Inferior parietal cortex (tissue), 1 donor: ENCODE measurements at regions not wholly inside any gene's neighbourhood (a gene's known extent, or its start where the extent isn't known, plus 50 kb on each side); places are given as distances from the start of the nearest gene placed in this dataset.
"Not testable (repeated sequence)": the region's sequence is repeated elsewhere in the genome, so short reads cannot be mapped to it uniquely, and the experiment has no call there.

Experiments
- DNase-seq: peaks from one replicate; pipeline ENCODE4 v3.0.0-alpha.2; 2016; ENCODE audit errors: extremely low spot score

DNA sequence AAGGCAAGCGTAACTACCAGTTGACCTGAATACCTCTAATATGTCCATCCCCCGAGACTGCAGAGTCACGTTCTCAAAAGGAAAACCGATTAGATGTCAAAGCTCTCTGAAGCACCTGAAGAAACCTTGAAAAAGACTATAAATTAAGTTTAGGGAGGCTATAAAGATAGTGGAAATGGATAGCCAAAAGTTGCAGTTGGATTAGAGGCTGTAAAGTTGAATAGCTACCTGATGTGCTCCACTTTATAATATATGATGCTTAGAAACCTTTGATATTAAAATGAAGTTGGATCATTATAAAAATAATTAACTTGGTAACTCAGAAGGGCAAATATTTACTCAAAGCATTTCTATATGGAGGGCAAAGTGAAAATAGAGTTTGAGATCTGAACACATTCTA is 506.6 kb upstream of the AGA start:
- DNase-seq = no peak

DNA sequence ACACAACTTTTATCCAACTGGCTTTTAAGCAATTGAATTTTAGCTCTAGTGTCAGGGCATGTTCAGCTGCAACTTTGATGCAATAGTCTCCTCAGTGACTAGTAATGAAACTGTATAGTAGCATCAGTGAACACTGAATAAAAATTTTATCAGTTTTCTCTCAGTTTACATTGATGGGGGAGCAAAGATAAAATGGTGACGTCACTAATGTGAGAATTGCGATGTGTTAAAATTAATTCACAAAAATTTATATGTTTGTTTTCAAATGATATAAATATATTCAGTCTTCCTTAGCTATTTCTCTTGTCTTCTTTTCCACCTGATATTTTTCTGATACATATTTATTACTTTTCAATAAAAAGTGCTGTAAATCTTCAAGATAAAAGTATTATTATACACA is 508.8 kb upstream of the AGA start:
- no peak for DNase-seq

DNA sequence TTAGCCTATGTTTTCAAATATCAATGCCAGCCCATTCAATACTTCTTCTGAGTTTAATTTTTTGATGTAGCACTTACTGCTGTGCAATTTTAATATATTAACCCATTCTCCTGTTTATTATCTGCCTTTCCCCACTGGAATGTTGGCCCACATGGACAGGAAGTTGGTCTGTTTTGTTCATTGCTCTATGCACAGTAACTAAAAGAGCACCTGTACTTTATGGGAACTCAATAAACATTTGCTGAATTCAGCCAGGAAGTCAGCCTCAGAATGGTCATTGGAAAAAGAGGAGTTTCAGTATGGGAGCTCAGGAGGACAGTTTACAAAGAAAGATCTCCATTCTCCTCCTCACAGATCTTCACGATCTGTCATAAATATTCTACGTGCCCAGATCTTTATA is 510.5 kb upstream of the AGA start:
- no peak for DNase-seq

DNA sequence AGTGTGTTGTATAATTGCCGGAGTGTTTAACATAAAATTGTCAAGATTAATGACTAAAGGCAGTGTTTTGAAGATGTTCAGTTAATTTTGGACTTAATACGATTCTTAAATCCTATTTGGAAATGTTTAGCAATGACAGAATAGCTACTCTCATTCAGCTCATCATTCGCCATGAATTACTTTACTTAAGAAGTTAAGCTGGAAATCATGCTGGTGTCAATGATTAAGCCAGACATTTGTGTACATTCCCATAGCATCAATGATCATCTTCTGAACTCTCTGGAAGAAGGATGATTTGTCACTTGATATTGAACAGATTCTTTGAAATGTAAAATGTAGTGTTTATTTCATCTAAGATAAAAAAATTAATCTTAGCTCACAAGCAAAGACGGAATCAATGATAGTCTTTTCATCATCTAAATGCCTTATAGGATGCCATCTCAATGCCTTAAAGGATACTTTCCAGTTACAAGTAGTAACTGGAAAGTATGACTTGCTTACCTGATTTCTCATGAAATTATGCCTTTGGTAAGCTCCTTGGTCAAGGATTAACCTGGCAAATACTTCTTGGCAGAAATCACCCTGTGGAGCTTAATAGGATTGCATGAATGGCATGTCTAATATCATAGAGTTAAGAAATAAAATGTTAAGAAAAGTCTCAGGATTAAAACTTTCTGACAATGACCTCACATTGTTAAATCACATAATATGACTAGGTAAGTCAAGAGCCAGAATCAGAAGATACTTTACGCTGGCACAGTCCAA is 515.5 kb upstream of the AGA start:
- no peak for DNase-seq

DNA sequence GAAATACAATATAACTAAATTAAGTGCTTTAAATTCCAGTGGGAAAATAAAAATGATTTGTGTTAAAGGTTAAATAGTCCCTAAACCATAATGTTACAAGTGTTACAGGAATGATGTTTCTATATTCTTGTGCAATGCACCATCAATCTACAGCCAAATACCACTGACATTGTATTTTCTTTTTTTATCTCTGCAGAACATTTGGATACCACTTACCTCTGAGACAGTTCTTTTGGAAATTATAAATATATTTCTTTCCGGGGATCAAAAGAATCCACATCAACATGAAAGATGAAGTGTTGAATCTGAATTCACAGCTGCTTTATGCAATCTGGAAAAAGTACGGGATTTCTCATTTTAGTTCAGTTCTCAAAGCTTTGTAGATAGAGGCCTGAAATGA is 518.3 kb upstream of the AGA start:
- DNase-seq = no peak

DNA sequence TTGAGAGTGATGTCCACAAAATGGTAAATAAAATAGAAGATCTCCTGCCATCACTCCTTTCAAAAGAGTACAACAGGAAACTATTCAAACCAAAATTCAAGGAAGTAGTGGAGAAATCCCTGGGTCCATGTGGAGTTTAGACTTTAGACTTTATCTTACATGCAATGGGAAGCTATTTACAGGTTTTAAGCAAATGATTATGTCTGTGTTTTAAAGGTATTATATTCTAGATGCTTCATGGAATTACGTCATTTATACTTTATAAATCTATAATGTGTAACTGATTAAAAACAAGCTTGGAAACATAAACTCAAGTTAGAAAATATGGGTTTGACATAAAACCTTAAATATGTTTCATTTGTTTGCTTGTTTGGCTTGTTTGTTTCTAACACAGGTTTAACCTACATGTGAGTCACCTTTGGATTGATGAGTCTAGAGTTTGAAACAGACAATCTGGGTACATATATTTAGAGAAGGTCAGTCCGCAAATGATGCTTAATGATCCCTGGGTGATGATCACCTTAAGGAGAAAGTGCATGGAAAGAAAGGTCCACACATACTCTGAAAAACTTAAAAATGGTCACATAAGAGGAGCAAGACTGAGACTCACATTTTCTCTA is 519.6 kb upstream of the AGA start:
- DNase-seq = no peak

DNA sequence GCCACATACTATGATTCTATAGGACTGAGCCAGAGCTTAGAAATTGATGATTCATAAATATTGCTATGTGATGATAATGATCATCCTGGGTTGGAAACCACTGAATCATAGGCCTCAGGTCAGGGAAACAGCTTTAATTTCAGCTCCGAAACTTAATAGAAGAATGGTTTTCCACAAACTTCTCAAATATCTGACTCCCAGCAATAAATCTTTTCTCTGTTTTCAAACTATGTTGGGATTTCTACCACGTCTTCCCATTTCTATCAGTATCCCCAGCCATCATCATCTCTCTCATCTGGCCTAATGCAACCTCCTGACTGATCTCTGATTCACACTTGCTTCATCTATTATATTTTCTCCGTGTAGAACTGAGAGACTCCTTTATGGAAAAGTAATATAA is 521.8 kb upstream of the AGA start:
- DNase-seq = no peak

DNA sequence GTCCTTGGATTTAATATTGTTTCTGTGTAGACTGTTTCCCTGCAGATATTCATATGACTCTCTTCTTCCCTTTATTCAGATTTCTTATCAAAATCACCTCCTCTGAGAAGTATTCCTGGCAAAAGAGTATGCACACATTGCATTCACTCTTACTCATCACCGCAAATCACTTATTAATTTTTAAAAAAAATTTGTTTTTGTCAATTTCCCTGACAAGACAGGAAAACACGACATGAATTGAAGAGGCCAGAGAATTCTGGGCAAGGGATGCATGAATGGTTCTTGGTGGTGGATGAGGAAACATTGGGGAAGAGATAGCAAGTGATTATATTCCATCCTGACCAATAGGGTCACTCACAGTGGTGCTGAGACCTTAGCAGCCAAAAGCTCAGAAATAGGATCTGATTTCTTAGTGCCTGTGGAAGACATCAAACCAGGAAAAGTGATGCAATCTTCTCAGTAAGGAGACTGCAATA is 522.5 kb upstream of the AGA start:
- no peak for DNase-seq

DNA sequence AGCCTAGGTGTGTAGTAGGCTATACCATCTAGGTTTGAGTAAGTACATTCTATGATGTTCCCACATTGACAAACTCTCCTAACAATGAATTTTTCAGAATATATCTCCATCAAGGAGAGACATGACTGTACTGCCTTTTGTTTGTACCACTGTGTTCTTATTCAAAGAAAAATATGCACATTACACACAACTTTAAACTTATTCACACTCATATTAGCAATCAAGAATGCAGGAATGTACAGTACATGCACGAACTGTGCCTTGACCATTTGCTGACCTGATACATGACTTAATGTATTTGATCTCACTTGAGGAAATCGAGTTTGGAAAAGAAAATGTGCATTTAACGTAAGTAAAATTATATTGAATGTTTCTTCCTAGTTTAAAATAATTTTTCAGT is 525.1 kb upstream of the AGA start:
- DNase-seq = no peak

DNA sequence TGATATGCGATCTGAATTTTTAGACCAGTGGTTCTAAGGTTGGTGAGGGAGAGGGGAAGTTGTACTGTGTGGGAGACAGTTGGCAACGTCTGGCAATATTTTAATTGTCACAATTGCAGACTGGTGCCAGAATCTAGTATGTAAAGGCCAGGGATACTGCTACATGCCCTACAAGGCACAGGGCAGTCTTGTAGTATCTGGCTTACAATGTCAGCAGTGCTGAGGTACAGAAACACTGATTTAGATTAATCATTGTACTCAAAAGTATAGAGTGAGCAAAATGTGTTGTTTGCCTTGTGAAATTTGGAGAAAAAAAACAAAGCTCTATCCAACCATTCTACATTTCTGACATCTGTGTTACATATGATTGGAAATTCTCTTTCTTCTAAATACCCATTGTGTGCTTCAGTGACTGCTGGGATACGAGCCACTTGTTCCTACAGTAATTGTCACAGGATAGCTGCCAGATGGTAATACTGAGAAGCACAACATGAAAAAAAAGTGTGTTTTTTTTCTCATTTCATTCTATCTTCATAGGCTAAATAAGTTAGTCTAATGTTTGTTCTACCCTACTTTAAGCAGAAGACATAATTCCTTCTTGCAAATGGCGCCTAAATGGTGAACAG is 526.7 kb upstream of the AGA start:
- peak; percentile 38 for DNase-seq

DNA sequence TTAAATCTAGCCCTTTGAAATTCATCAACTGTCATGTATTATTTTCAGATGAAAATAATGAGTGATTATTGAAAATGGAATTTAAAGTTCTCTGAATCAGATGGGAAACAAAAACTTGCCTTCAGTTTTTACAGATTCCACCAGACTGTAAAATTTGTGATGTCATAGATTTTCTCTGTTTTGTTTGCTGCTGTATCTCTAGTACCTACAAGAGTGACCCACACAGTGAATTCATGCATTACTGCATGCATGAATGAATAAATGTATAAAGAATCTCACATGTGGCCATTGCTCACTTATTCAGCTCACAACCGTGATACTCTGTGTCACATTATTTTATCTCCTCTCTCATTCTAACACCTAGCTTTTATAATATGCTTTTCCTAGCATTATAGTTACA is 532.2 kb upstream of the AGA start:
- DNase-seq = no peak

DNA sequence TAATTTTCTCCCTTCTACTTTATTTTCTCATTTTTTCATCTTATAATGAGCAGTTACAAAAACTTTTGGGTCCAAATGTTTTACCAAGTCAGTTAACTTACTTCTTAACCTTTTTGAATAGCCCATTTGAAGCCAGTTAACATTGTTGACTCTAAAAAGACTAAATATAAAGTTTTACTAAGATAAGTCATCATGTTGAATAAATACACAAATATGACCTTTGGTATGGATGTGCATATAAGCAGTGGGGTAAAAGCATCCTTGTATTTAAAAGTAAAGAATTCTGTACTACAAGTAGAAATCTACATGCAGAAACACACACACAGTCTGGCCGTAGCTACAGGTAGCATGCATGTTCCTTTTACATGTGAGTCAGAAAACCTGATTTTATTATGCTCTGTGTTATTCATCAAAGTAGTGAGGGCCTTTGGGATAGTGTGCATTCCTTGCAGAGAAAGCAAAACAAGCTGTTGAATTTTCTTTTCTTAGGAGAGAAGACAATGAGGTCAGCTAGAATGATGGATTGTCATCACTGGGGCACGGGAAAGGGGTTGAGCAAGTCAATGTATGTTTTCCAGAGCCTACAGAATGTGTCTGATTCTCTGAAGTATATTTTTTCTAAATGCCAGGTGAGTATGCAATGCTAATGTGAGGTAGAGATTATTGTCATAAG is 533.2 kb upstream of the AGA start:
- no peak for DNase-seq

DNA sequence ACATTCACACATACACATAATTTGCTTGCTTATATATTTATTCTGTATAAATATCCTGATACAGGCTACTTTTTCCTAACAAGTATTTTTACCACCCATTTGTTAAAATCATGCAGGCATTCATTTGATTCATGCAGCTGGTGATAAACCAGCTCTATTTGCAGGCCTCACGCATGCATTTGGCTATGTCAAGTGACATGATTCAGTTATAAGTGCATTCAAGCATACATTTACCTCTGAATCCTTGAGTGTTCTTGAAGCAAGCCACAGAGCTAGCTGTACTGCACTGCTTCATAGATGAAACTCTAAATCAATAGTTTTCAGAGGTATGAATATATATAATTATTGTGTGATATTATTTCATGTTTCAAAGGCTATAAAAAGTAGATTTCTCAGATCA is 544.0 kb upstream of the AGA start:
- no peak for DNase-seq

DNA sequence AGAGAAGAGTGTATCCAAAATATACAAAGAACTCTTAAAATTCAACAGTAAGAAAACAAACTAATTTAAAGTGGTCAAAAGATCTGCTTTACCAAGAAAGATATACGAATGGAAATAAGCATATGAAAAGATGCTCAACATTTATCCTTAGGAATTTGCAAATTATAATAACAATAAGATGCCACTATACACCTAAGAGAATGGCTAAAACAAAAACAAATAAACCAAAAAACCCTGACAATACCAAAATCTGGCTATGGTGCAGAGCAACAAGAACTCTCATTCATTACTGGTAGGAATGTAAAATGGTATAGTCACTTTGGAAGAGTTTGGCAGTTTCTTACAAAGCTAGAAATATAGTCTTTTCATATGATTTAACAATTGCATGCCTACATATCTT is 545.7 kb upstream of the AGA start:
- no peak for DNase-seq

DNA sequence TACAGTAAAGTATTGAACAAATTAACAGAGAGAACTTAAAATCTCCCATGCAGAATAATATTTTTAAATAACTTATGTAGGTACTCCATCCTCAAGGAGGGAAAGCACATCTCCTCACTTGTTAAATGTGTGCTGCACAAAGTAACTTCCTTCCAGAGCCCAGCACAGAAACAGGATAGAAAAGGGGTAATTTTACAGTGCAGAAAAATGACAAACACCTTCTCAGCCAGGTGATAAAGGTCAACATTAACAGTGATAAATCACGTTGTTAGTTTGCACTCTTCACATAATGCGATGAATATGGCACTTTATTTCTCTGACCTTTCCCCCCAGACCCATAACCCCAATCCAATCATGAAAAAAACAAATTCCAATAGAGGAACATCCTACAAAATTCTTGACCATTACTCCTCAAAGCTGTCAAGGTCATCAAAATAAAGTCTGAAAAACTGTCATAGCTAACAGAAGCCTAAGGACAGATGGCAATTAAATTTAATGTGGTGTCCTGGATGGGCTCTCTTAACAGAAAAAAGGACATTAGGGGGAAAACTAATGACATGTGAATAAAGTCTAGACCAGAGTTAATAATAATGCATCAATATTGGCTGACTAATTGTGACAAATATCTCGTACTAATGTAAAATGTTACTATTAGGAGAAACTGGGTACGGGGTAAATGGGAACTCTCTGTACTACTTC is 547.4 kb upstream of the AGA start:
- no peak for DNase-seq

DNA sequence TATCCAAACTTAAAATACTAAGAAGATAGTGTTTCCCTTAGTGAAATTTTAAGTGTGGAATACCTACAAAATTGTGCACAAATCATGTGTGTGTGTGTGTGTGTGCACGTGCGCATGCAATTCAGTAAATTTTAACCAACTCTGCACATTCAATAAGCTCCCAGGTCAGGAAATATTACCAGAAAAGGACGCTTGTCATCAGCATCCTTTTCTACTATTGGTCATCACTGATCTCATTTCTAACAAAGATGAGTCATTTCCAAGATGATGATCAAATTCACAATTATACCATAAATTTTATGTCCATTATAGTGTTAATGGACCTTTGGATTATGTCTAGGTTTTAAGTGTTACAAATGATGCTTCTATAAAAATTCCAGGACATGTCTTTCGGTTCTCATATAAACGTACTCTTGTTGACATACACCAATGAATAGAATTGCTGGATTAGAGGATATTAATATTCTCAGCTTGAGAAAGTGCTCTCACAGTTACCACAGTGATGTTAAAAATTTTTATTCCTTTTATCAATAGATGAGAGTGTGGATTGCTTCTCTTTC is 560.9 kb upstream of the AGA start:
- DNase-seq = no peak

DNA sequence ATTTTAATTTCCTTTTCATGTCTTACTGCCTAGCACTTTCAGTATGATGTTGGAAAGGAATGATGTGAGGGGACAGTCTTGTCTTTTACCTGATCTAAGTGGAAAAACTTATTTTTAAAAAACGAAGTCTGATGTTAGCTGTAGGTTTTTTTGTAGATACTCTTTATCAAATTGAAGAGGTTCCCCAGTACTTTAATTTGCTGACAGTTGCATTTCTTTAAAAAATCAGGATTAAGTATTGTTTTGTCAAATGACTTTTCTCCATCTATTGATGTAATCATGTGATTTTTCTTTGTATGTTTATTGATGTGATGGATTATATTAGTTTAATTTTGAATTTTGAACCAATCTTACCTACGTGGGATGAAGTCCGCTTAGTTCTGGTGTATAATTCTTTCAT is 568.4 kb upstream of the AGA start:
- DNase-seq = no peak

DNA sequence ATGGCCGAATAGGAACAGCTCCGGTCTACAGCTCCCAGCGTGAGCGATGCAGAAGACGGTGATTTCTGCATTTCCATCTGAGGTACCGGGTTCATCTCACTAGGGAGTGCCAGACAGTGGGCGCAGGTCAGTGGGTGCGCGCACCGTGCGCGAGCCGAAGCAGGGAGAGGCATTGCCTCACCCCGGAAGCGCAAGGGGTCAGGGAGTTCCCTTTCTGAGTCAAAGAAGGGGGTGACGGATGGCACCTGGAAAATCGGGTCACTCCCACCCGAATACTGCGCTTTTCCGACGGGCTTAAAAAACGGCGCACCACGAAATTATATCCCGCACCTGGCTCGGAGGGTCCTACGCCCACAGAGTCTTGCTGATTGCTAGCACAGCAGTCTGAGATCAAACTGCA is 572.8 kb upstream of the AGA start:
- DNase-seq = not testable (repeated sequence)

DNA sequence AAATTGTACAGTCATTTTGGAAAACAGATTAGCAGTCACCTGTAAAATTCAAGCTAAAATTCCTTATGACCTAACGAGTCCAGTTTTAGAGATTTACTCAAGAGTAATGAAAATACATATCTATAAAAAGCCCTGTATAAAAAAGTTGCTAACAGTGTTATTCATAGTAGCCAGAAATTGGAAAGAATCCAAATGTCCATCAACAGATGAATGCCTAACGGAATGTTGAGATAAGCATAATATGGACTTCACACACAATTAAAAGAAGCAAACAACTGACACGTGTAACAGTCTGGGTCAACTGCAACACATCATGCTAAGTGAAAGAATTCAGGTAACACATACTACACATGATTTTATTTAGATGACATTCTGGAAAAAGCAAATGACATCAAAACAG is 584.8 kb upstream of the AGA start:
- no peak for DNase-seq

DNA sequence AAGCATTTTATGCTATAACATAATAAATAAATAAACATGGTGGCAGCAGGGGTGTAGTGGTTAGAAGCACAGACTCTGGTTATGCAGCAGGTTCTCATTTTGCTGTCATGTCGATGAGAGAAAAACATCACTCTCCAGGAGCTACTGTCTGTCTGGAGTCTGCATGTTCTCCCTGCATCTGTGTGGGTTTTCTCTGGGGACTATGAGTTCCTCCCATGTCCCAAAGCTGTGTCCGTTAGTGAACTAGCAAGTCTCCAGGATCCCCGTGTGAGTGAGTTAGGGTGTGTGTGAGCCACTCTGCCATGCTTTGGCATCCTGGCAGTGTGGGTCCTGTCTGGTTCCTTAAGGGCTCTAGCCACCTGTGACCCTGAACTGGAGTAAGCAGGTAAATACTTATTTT is 585.6 kb upstream of the AGA start:
- no peak for DNase-seq

DNA sequence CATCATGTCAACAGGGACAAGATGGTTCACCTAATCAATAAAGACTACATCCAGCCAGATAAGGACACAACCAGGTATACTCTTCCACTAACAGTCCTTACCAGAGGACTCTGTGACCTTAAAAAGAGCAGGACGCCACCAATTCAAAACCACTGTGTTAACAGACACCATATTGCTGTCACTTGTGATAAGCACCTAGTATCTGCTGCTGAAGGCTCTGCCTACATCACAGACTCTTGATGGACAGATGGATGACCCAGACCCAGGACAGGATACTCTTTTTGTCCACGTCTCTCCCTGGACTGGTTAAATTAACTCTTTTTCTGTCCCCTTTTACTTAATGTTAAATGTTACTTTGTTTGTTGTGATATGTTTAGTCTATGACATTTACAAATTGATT is 586.2 kb upstream of the AGA start:
- DNase-seq = no peak
